Activated CD8-positive, alpha-beta T cell treated with anti-CD3 and anti-CD28 coated beads for 36 hours (primary cell): ENCODE measurements at regions not wholly inside any gene's neighbourhood (a gene's known extent, or its start where the extent isn't known, plus 50 kb on each side); places are given as distances from the start of the nearest gene placed in this dataset.

Experiments
- ATAC-seq: fragments of 200-7000 bp; cut with Tn5 transposase; one replicate; pipeline ENCODE4 v1.10.0; 2021; ENCODE audit warnings: mild to moderate bottlenecking, moderate library complexity
- CTCF ChIA-PET: fragments of 350-600 bp; sonication (Branson Sonifier 250); formaldehyde crosslinking; loops from one replicate; lab custom pipeline; 2021; ENCODE audit warnings: antibody characterized with exemption; lab: Charles Lee
- POLR2A ChIA-PET: fragments of 350-600 bp; sonication (Branson Sonifier 250); formaldehyde crosslinking; loops from one replicate; lab custom pipeline; 2021; ENCODE audit warnings: antibody characterized with exemption; lab: Charles Lee
- DNase-seq: peaks from one replicate; pipeline ENCODE4 v3.0.0-alpha.2; 2020
- H3K27ac Mint-ChIP-seq: one replicate; pipeline ENCODE4 v1.8.0; 2021; ENCODE audit warnings: mild to moderate bottlenecking, mixed read lengths
- H3K27me3 Mint-ChIP-seq: one replicate; pipeline ENCODE4 v1.8.0; 2021; ENCODE audit warnings: mixed read lengths
- H3K36me3 Mint-ChIP-seq: one replicate; pipeline ENCODE4 v1.8.0; 2021; ENCODE audit warnings: low read depth, mixed read lengths
- H3K4me1 Mint-ChIP-seq: one replicate; pipeline ENCODE4 v1.8.0; 2021; ENCODE audit warnings: low read depth, mixed read lengths
- H3K4me3 Mint-ChIP-seq: one replicate; pipeline ENCODE4 v1.8.0; 2021; ENCODE audit warnings: mild to moderate bottlenecking, moderate library complexity, mixed read lengths
- H3K9me3 Mint-ChIP-seq: one replicate; pipeline ENCODE4 v1.8.0; 2021; ENCODE audit warnings: mixed read lengths
- CTCF ChIP-seq: fragments of 200-600 bp; IDR thresholded peaks from one replicate; pipeline ENCODE4 v1.8.0; 2022; ENCODE audit warnings: antibody characterized with exemption, mild to moderate bottlenecking
- intact Hi-C: fragments of 100-400 bp; cut with micrococcal nuclease; formaldehyde crosslinking; loops from one replicate; pipeline ENCODE4 v1.10.0; 2022

DNA sequence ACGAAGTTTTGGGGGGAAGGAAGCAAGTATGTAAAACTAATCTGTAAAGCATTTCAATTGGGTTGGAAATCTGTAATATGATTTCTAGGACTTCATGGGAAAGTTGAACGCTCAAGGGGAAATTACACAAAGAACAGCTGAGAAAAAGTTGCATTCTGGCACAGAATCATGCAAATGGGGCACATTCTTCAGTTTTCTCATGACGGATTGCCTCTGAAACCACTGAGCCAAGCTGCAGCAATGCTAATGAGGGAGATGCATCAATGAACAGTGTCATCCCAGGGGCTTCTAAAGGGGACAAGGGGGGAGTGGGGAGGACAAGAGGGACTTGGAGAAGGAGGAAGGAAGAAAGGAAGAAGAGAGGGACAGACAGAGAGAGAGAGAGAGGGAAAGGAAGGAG, 291.4 kb upstream of the ATP11B start:
- Mint-ChIP-seq H3K27me3 (no peaks in the 10 kb centered on the region), H3K36me3 (no peaks in the 10 kb centered on the region), H3K9me3 (no peaks in the 10 kb centered on the region), H3K4me1 (no peaks in the 10 kb centered on the region), H3K27ac (no peak overlapping the region), H3K4me3 (no peak overlapping the region)
- ATAC-seq (no peak), DNase-seq (no peak)
- ChIA-PET POLR2A (no interaction called here), CTCF (no interaction called here)
- intact Hi-C loops: no loop called here
- no peak for TF ChIP-seq CTCF

DNA sequence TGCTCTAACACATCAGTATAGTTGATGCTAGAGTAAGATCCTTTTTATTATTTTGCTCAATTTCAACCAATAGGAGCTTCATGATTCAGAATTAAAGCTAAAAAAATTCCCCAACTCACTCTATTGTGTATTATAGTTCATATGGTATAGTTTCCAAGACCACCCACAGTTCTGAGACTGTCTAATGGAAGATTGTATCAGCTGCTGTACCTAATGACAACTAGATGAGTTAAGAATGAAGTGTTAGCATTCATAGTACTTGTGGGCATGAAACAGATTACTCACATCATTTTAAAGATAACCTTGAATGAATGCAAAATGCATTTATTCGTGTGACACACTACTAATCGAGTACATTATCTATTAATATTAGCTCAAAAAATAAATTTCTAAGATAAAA, 289.9 kb upstream of the ATP11B start:
- H3K36me3 Mint-ChIP-seq: no peaks in the 10 kb centered on the region
- H3K9me3 Mint-ChIP-seq: no peaks in the 10 kb centered on the region
- ChIA-PET CTCF (no interaction called here), POLR2A (no interaction called here)
- no peaks in the 10 kb centered on the region for H3K4me1 Mint-ChIP-seq
- DNase-seq: no peak
- peaks cover under 1% of the 10 kb centered on the region for H3K27me3 Mint-ChIP-seq
- H3K4me3 Mint-ChIP-seq: no peak overlapping the region
- H3K27ac Mint-ChIP-seq: no peak overlapping the region
- intact Hi-C loops: no loop called here
- ATAC-seq: no peak
- TF ChIP-seq CTCF: no peak

DNA sequence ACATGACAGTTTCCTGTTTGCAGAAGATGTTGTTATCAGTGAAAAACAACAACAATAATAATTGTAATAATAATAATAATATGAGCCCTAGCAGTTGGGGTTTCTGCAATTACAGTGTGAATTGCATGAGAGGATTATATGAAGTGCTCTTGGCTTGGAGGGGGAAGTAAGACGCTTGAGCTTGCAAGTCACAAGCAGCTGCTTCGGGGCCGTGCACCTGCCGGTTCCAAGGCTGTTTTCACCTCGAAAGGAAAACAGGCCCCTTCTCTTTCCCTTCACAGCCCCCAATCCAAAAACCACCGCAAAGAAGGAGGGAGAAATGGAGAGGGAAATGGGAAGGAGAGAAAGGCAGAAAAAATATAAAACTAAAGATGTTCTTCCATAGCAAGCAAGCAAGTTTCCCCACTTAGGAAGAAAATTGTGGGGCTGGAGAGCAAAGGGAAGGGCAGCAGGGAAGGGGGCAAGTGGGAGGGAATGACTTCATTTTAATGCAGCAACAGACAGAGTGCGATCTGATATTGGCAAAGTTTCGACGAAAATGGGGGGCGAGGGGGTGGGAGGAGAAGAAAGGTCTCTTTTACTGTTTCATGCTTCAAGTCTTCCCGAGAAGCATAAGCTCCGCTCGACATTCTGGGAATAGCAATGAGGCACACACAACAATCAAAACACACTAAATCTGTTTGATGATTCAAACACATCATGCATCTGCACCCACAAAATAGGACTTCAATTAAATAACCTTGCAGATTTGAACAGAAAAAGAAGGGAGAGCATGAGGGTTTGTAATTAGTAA, 284.2 kb upstream of the ATP11B start:
- no peak overlapping the region for H3K4me3 Mint-ChIP-seq
- peaks cover 5% of the 10 kb centered on the region for H3K27me3 Mint-ChIP-seq
- H3K9me3 Mint-ChIP-seq: no peaks in the 10 kb centered on the region
- intact Hi-C loops: no loop called here
- ATAC-seq (no peak), DNase-seq (no peak)
- H3K36me3 Mint-ChIP-seq: no peaks in the 10 kb centered on the region
- TF ChIP-seq CTCF: no peak
- H3K27ac Mint-ChIP-seq: no peak overlapping the region
- ChIA-PET CTCF (no interaction called here), POLR2A (interaction anchor here (0.5 kb wide), 1 partner anchor 1537 kb away, joined by 3 read pairs; no protein-coding TSS in a partner anchor)
- H3K4me1 Mint-ChIP-seq: no peaks in the 10 kb centered on the region

DNA sequence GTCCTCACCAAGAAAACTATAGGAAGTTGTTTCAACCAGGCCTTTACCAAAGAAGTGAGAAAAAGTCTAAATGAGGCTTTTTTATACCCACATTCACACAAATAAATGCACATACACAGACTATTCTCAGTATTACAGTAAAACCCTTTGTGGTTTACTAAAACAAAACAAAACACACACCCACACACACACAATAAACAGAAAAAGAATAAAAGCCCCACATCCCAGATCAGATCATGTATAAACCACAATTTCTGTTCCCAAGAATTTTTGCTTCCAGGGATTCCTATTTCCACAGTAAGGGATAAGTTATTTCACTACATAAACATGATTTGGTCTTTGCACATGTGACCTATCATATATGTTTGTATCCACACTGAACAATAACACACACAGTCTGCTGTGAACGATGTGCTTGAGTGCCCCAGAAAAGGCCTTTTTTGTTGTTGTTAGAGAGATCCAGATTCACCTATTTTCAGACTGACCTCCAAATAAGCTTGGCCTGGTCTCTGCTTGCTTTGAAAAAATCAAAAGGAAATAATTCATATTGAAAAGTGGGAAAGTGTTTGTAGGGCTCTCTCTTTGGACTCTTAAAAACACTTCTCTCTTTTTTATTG, 283.4 kb upstream of the ATP11B start:
- intact Hi-C loops: no loop called here
- Mint-ChIP-seq H3K9me3 (no peaks in the 10 kb centered on the region), H3K27me3 (peaks cover 5% of the 10 kb centered on the region), H3K36me3 (no peaks in the 10 kb centered on the region), H3K4me1 (no peaks in the 10 kb centered on the region), H3K4me3 (no peak overlapping the region), H3K27ac (no peak overlapping the region)
- POLR2A ChIA-PET: no interaction called here
- ATAC-seq (no peak), DNase-seq (no peak)
- CTCF ChIA-PET: no interaction called here
- no peak for TF ChIP-seq CTCF

GRCh38 chr3:182514236-182514964, 278.9 kb upstream of the ATP11B start:
- POLR2A ChIA-PET: no interaction called here
- H3K27me3 Mint-ChIP-seq: peaks cover under 1% of the 10 kb centered on the region
- no peaks in the 10 kb centered on the region for H3K4me1 Mint-ChIP-seq
- intact Hi-C loops: no loop called here
- H3K27ac Mint-ChIP-seq: no peak overlapping the region
- H3K4me3 Mint-ChIP-seq: no peak overlapping the region
- no peak for DNase-seq
- no peaks in the 10 kb centered on the region for H3K36me3 Mint-ChIP-seq
- no peak for ATAC-seq
- CTCF ChIA-PET: no interaction called here
- no peaks in the 10 kb centered on the region for H3K9me3 Mint-ChIP-seq
- TF ChIP-seq CTCF: no peak
